ENCODE measurements at regions not wholly inside any gene's neighbourhood (a gene's known extent, or its start where the extent isn't known, plus 50 kb on each side); places are given as distances from the start of the nearest gene placed in this dataset.
"Not testable (repeated sequence)": the region's sequence is repeated elsewhere in the genome, so short reads cannot be mapped to it uniquely, and the experiment has no call there.

- TF ChIP-seq GATA2 (IDR thresholded peaks at IDR 0.05; ENCODE audit: insufficient read depth, insufficient read length, low read depth, low read length), result no peak
- no peak for TF ChIP-seq MYC (IDR thresholded peaks at IDR 0.05; ENCODE audit: low read depth, low read length)
- TF ChIP-seq POLR2AphosphoS5 (IDR thresholded peaks at IDR 0.05; ENCODE audit: insufficient read depth, low read depth, low read length), result no peak
- TF ChIP-seq FOS (IDR thresholded peaks at IDR 0.05; ENCODE audit: borderline replicate concordance, insufficient read depth, low read length), result no peak
- no peaks in the 10 kb centered on the region for H3K79me2 ChIP-seq (ENCODE audit: control insufficient read depth, insufficient read depth, low read length)
- FAIRE-seq (no peak), DNase-seq (ENCODE audit: low read depth, low spot score) (no peak)
- peaks cover 2% of the 10 kb centered on the region for H3K9me3 ChIP-seq (replicated peaks; ENCODE audit: control insufficient read depth, insufficient read depth, low read length)
- no peaks in the 10 kb centered on the region for H3K9me1 ChIP-seq (replicated peaks; ENCODE audit: control insufficient read depth, extremely low read depth, insufficient read depth, low read length)
- ChIA-PET CTCF (no interaction called here), POLR2A (no interaction called here)
- no peak overlapping the region for H3K4me2 ChIP-seq (ENCODE audit: insufficient read depth, low read length)
- H3K36me3 ChIP-seq (ENCODE audit: control insufficient read depth in 2 of 2, extremely low read depth in 1 of 2, insufficient read depth in 2 of 2, low read length in 2 of 2), result no peaks in the 10 kb centered on the region
- H3K4me3 ChIP-seq (replicated peaks in 1 of 3; ENCODE audit: insufficient read depth in 1 of 3, low read depth in 1 of 3, low read length in 3 of 3), result no peak overlapping the region
- intact Hi-C loops (cut with micrococcal nuclease) (no loop called here), dilution Hi-C loops (cut with MboI; ENCODE audit: extremely low pct_ligation_motif_present, low sequenced_read_pairs) (no loop called here)
- no peak overlapping the region for H3K27ac ChIP-seq (ENCODE audit: insufficient read depth, low read depth, low read length)
- H2AFZ ChIP-seq (ENCODE audit: low read depth, low read length), result no peak overlapping the region
- H3K9ac ChIP-seq (replicated peaks; ENCODE audit: extremely low read depth, insufficient read depth, low read length), result no peak overlapping the region
- no peaks in the 10 kb centered on the region for H3K27me3 ChIP-seq (ENCODE audit: control insufficient read depth in 2 of 2, insufficient read depth in 2 of 2, low read length in 2 of 2)
- H3K4me1 ChIP-seq (ENCODE audit: control insufficient read depth, extremely low read depth, insufficient read depth, low read length), result no peaks in the 10 kb centered on the region
- no peaks in the 10 kb centered on the region for H4K20me1 ChIP-seq (replicated peaks; ENCODE audit: control insufficient read depth, extremely low read depth, insufficient read depth, low read length)
- no TSS peak for BruUV-seq (replicated peaks)
Observed at GRCh38 chr4:104643805-104644204, 149.1 kb upstream of the CXXC4 start.

DNA sequence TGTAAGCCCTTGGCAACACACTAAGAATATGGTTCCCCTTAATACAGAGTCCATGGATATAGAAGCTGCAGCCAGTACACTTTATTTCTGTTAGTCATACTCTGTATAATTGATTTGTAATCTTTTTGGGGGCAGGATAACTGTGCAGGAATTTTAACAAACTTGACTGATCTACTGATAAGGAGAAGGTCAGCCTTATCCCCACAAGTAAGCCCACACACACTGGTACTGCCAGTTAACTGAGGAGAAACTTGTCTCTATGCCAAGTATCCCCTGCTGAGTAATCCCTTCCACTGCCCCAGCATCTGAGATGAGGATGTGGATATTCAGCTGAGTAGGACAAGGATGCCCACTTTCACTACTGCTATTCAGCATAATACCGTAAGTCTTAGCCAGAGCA lies 154.9 kb upstream of the CXXC4 start:
- dilution Hi-C loops (cut with MboI; ENCODE audit: extremely low pct_ligation_motif_present, low sequenced_read_pairs) (no loop called here), intact Hi-C loops (cut with micrococcal nuclease) (no loop called here)
- no peaks in the 10 kb centered on the region for H3K79me2 ChIP-seq (ENCODE audit: control insufficient read depth, insufficient read depth, low read length)
- H3K9me3 ChIP-seq (replicated peaks; ENCODE audit: control insufficient read depth, insufficient read depth, low read length), result peaks cover 4% of the 10 kb centered on the region
- H3K9me1 ChIP-seq (replicated peaks; ENCODE audit: control insufficient read depth, extremely low read depth, insufficient read depth, low read length), result no peaks in the 10 kb centered on the region
- ChIA-PET CTCF (no interaction called here), POLR2A (no interaction called here)
- no peak overlapping the region for H2AFZ ChIP-seq (ENCODE audit: low read depth, low read length)
- no peak overlapping the region for H3K27ac ChIP-seq (ENCODE audit: insufficient read depth, low read depth, low read length)
- H3K4me1 ChIP-seq (ENCODE audit: control insufficient read depth, extremely low read depth, insufficient read depth, low read length), result no peaks in the 10 kb centered on the region
- no peak for DNase-seq (ENCODE audit: low read depth, low spot score)
- H4K20me1 ChIP-seq (replicated peaks; ENCODE audit: control insufficient read depth, extremely low read depth, insufficient read depth, low read length), result no peaks in the 10 kb centered on the region
- TF ChIP-seq FOS (IDR thresholded peaks at IDR 0.05; ENCODE audit: borderline replicate concordance, insufficient read depth, low read length) (no peak), CTCF (IDR thresholded peaks at IDR 0.05; ENCODE audit: extremely low read depth in 1 of 2, insufficient read depth in 1 of 2, low read depth in 1 of 2, low read length in 2 of 2) (no peak), MYC (IDR thresholded peaks at IDR 0.05; ENCODE audit: low read depth, low read length) (no peak), POLR2A (IDR thresholded peaks at IDR 0.05; ENCODE audit: low read depth, low read length) (no peak), EZH2 (IDR thresholded peaks at IDR 0.05; ENCODE audit: borderline replicate concordance, low read depth, low read length, severe bottlenecking) (no peak), GATA2 (IDR thresholded peaks at IDR 0.05; ENCODE audit: insufficient read depth, insufficient read length, low read depth, low read length) (no peak), JUN (IDR thresholded peaks at IDR 0.05; ENCODE audit: borderline replicate concordance, insufficient read depth, insufficient read length, low read depth) (no peak), POLR2AphosphoS5 (IDR thresholded peaks at IDR 0.05; ENCODE audit: insufficient read depth, low read depth, low read length) (no peak)
- TF ChIP-seq, protein P1, sequence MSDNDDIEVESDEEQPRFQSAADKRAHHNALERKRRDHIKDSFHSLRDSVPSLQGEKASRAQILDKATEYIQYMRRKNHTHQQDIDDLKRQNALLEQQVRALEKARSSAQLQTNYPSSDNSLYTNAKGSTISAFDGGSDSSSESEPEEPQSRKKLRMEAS (IDR thresholded peaks at IDR 0.05; ENCODE audit: insufficient read depth, insufficient read length), result no peak
- no peak overlapping the region for H3K9ac ChIP-seq (replicated peaks; ENCODE audit: extremely low read depth, insufficient read depth, low read length)
- H3K27me3 ChIP-seq (ENCODE audit: control insufficient read depth in 2 of 2, insufficient read depth in 2 of 2, low read length in 2 of 2), result no peaks in the 10 kb centered on the region
- no peak overlapping the region for H3K4me3 ChIP-seq (replicated peaks in 1 of 3; ENCODE audit: insufficient read depth in 1 of 3, low read depth in 1 of 3, low read length in 3 of 3)
- no TSS peak for BruUV-seq (replicated peaks)
- no peak overlapping the region for H3K4me2 ChIP-seq (ENCODE audit: insufficient read depth, low read length)
- no peak for FAIRE-seq
- H3K36me3 ChIP-seq (ENCODE audit: control insufficient read depth in 2 of 2, extremely low read depth in 1 of 2, insufficient read depth in 2 of 2, low read length in 2 of 2), result no peaks in the 10 kb centered on the region

DNA sequence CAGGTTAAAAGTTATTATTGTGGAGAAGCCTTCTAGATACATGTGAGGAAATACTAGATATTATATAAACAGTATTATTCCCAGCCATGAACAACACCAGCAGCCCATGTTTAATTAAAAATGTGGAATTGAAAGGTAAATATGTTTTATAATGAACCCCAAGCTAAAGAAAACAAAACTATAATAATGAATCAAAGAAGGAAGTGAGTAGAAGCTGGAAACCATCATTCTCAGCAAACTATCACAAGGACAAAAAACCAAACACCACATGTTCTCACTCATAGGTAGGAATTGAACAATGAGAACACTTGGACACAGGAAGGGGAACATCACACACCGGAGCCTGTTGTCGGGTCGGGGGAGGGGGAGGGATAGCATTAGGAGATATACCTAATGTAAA lies 167.6 kb upstream of the CXXC4 start:
- H3K9me3 ChIP-seq (replicated peaks; ENCODE audit: control insufficient read depth, insufficient read depth, low read length); DNase-seq (ENCODE audit: low read depth, low spot score); BruUV-seq (replicated peaks); H2AFZ ChIP-seq (ENCODE audit: low read depth, low read length); H3K4me2 ChIP-seq (ENCODE audit: insufficient read depth, low read length); H3K4me1 ChIP-seq (ENCODE audit: control insufficient read depth, extremely low read depth, insufficient read depth, low read length); FAIRE-seq; H3K27me3 ChIP-seq (ENCODE audit: control insufficient read depth in 2 of 2, insufficient read depth in 2 of 2, low read length in 2 of 2); dilution Hi-C loops (cut with MboI; ENCODE audit: extremely low pct_ligation_motif_present, low sequenced_read_pairs); H4K20me1 ChIP-seq (replicated peaks; ENCODE audit: control insufficient read depth, extremely low read depth, insufficient read depth, low read length); H3K79me2 ChIP-seq (ENCODE audit: control insufficient read depth, insufficient read depth, low read length); H3K27ac ChIP-seq (ENCODE audit: insufficient read depth, low read depth, low read length); CTCF ChIA-PET; H3K9me1 ChIP-seq (replicated peaks; ENCODE audit: control insufficient read depth, extremely low read depth, insufficient read depth, low read length); POLR2A ChIA-PET; H3K9ac ChIP-seq (replicated peaks; ENCODE audit: extremely low read depth, insufficient read depth, low read length); H3K36me3 ChIP-seq (ENCODE audit: control insufficient read depth in 2 of 2, extremely low read depth in 1 of 2, insufficient read depth in 2 of 2, low read length in 2 of 2); H3K4me3 ChIP-seq (replicated peaks in 1 of 3; ENCODE audit: insufficient read depth in 1 of 3, low read depth in 1 of 3, low read length in 3 of 3); intact Hi-C loops (cut with micrococcal nuclease): not testable (repeated sequence)

Measured in endothelial cell of umbilical vein (primary cell).